ENCODE measurements at regions not wholly inside any gene's neighbourhood (a gene's known extent, or its start where the extent isn't known, plus 50 kb on each side); places are given as distances from the start of the nearest gene placed in this dataset.

DNA sequence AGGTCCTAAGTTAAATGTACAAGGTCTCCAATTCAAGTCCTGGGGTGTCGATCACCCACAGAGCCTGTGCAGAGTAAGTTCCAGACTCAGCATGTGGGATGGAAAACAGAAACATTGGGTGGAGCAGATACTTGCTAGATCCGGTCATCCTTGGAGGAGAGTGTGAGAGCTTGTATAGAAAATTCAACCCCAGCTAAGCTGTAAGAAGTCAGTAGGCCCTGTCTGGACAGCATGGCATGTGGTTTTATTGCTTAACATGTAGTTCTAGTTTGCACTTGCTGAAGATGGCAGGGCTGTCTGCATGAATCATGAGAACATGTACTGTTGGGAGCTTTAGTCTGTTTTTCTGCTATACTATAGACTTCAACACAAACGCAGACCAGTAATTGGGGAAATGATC, 189.6 kb upstream of the RMP24 start:
- no peak for TF ChIP-seq TCF4 (CRISPR knock-in tag; IDR thresholded peaks at IDR 0.05; ENCODE audit: borderline replicate concordance)
- no peak for TF ChIP-seq RARB (CRISPR knock-in tag; IDR thresholded peaks at IDR 0.05)
- TF ChIP-seq, protein P1, sequence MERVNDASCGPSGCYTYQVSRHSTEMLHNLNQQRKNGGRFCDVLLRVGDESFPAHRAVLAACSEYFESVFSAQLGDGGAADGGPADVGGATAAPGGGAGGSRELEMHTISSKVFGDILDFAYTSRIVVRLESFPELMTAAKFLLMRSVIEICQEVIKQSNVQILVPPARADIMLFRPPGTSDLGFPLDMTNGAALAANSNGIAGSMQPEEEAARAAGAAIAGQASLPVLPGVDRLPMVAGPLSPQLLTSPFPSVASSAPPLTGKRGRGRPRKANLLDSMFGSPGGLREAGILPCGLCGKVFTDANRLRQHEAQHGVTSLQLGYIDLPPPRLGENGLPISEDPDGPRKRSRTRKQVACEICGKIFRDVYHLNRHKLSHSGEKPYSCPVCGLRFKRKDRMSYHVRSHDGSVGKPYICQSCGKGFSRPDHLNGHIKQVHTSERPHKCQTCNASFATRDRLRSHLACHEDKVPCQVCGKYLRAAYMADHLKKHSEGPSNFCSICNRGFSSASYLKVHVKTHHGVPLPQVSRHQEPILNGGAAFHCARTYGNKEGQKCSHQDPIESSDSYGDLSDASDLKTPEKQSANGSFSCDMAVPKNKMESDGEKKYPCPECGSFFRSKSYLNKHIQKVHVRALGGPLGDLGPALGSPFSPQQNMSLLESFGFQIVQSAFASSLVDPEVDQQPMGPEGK (CRISPR knock-in tag; IDR thresholded peaks at IDR 0.05; ENCODE audit: borderline replicate concordance), result no peak
- no peak for TF ChIP-seq ZNF70 (CRISPR knock-in tag; IDR thresholded peaks at IDR 0.05)
- no peak for TF ChIP-seq ZNF8 (CRISPR knock-in tag; IDR thresholded peaks at IDR 0.05)
- no peak for TF ChIP-seq PPARA (CRISPR knock-in tag; IDR thresholded peaks at IDR 0.05; ENCODE audit: borderline replicate concordance)
- no peak for TF ChIP-seq ZNF565 (CRISPR knock-in tag; conservative IDR thresholded peaks at IDR 0.05; ENCODE audit: low read depth)
- no peak for TF ChIP-seq OSR1 (CRISPR knock-in tag; IDR thresholded peaks at IDR 0.05)
- no peak for TF ChIP-seq TOX (CRISPR knock-in tag; IDR thresholded peaks at IDR 0.05; ENCODE audit: borderline replicate concordance)
- no peak for TF ChIP-seq ARNTL (CRISPR knock-in tag; IDR thresholded peaks at IDR 0.05; ENCODE audit: borderline replicate concordance, low read depth)
- TF ChIP-seq, protein P2, sequence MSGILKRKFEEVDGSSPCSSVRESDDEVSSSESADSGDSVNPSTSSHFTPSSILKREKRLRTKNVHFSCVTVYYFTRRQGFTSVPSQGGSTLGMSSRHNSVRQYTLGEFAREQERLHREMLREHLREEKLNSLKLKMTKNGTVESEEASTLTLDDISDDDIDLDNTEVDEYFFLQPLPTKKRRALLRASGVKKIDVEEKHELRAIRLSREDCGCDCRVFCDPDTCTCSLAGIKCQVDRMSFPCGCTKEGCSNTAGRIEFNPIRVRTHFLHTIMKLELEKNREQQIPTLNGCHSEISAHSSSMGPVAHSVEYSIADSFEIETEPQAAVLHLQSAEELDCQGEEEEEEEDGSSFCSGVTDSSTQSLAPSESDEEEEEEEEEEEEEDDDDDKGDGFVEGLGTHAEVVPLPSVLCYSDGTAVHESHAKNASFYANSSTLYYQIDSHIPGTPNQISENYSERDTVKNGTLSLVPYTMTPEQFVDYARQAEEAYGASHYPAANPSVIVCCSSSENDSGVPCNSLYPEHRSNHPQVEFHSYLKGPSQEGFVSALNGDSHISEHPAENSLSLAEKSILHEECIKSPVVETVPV (CRISPR knock-in tag; IDR thresholded peaks at IDR 0.05), result no peak
- no peak for TF ChIP-seq SNAI2 (CRISPR knock-in tag; IDR thresholded peaks at IDR 0.05)
- no peak for TF ChIP-seq BACH2 (CRISPR knock-in tag; IDR thresholded peaks at IDR 0.05; ENCODE audit: borderline replicate concordance)
- TF ChIP-seq ZFP30 (CRISPR knock-in tag; IDR thresholded peaks at IDR 0.05), result no peak

GRCh38 chr18:35786365-35787042, 186.0 kb upstream of the RMP24 start:
- no peak for ATAC-seq
- TF ChIP-seq PPARA (CRISPR knock-in tag; IDR thresholded peaks at IDR 0.05; ENCODE audit: borderline replicate concordance), result no peak
- TF ChIP-seq RARB (CRISPR knock-in tag; IDR thresholded peaks at IDR 0.05), result no peak
- TF ChIP-seq ISL1 (CRISPR knock-in tag; IDR thresholded peaks at IDR 0.05), result no peak
- no peak for TF ChIP-seq BACH2 (CRISPR knock-in tag; IDR thresholded peaks at IDR 0.05; ENCODE audit: borderline replicate concordance)
- no peak for TF ChIP-seq SNAI2 (CRISPR knock-in tag; IDR thresholded peaks at IDR 0.05)
- TF ChIP-seq TCF4 (CRISPR knock-in tag; IDR thresholded peaks at IDR 0.05; ENCODE audit: borderline replicate concordance), result no peak
- no peak for TF ChIP-seq ESRRG (CRISPR knock-in tag; IDR thresholded peaks at IDR 0.05)
- no peak for TF ChIP-seq CREB5 (CRISPR knock-in tag; IDR thresholded peaks at IDR 0.05; ENCODE audit: low read depth)
- no peak for TF ChIP-seq ZNF8 (CRISPR knock-in tag; IDR thresholded peaks at IDR 0.05)
- no peak for TF ChIP-seq POU6F1 (CRISPR knock-in tag; IDR thresholded peaks at IDR 0.05; ENCODE audit: borderline replicate concordance, low read depth)
- TF ChIP-seq ZNF565 (CRISPR knock-in tag; conservative IDR thresholded peaks at IDR 0.05; ENCODE audit: low read depth), result no peak
- no peak for TF ChIP-seq CSDC2 (CRISPR knock-in tag; IDR thresholded peaks at IDR 0.05)
- TF ChIP-seq ZC3H10 (CRISPR knock-in tag; IDR thresholded peaks at IDR 0.05), result no peak
- no peak for TF ChIP-seq TSHZ2 (CRISPR knock-in tag; IDR thresholded peaks at IDR 0.05)
- TF ChIP-seq, protein P1 (CRISPR knock-in tag; IDR thresholded peaks at IDR 0.05; ENCODE audit: borderline replicate concordance), result no peak
- TF ChIP-seq, protein P2 (CRISPR knock-in tag; IDR thresholded peaks at IDR 0.05), result no peak
- no peak for TF ChIP-seq ZFP30 (CRISPR knock-in tag; IDR thresholded peaks at IDR 0.05)
- TF ChIP-seq ARNTL (CRISPR knock-in tag; IDR thresholded peaks at IDR 0.05; ENCODE audit: borderline replicate concordance, low read depth), result no peak

More for the DNA sequence above, 189.6 kb upstream of the RMP24 start:
- no peak for ATAC-seq

All from SK-N-SH treated with all-trans-retinoic acid at 6 μM for 48 hours (cell line).